HG02759 (cell line): ENCODE measurements at regions not wholly inside any gene's neighbourhood (a gene's known extent, or its start where the extent isn't known, plus 50 kb on each side); places are given as distances from the start of the nearest gene placed in this dataset.
"Not testable (repeated sequence)": the region's sequence is repeated elsewhere in the genome, so short reads cannot be mapped to it uniquely, and the experiment has no call there.

Experiments
- ATAC-seq: cut with Tn5 transposase; IDR thresholded peaks from one replicate; pipeline ENCODE4 v1.9.1; 2021; ENCODE audit warnings: mild to moderate bottlenecking, moderate library complexity; ENCODE audit not compliant: unreplicated experiment

- no peak for ATAC-seq
Measured at GRCh38 chr2:124967325-124967724, 942.2 kb downstream of the CNTNAP5 start.

- ATAC-seq: no peak
Measured at GRCh38 chr2:124970030-124970429, 944.9 kb downstream of the CNTNAP5 start.

- no peak for ATAC-seq
Measured at GRCh38 chr2:124973396-124973795, 948.3 kb downstream of the CNTNAP5 start.

- ATAC-seq: no peak
Measured at GRCh38 chr2:124975224-124975623, 950.1 kb downstream of the CNTNAP5 start.

GRCh38 chr2:124975648-124976047 lies 950.6 kb downstream of the CNTNAP5 start:
- no peak for ATAC-seq

- no peak for ATAC-seq
Measured at GRCh38 chr2:124978597-124978996, 953.5 kb downstream of the CNTNAP5 start.

GRCh38 chr2:124983595-124983994 lies 958.5 kb downstream of the CNTNAP5 start:
- ATAC-seq: no peak

- ATAC-seq: no peak
Measured at GRCh38 chr2:124985270-124985669, 960.2 kb downstream of the CNTNAP5 start.

GRCh38 chr2:124986136-124986535 lies 961.0 kb downstream of the CNTNAP5 start:
- no peak for ATAC-seq

- ATAC-seq: not testable (repeated sequence)
Measured at GRCh38 chr2:124986870-124987269, 961.8 kb downstream of the CNTNAP5 start.

- ATAC-seq: not testable (repeated sequence)
Measured at GRCh38 chr2:124987436-124987835, 962.3 kb downstream of the CNTNAP5 start.

GRCh38 chr2:124988111-124988510 lies 963.0 kb downstream of the CNTNAP5 start:
- ATAC-seq: no peak

- no peak for ATAC-seq
Measured at GRCh38 chr2:124988794-124989193, 963.7 kb downstream of the CNTNAP5 start.

- no peak for ATAC-seq
Measured at GRCh38 chr2:124993809-124994208, 968.7 kb downstream of the CNTNAP5 start.

GRCh38 chr2:124995185-124995912 lies 970.3 kb downstream of the CNTNAP5 start:
- no peak for ATAC-seq

GRCh38 chr2:124996406-124996805 lies 971.3 kb downstream of the CNTNAP5 start:
- no peak for ATAC-seq

GRCh38 chr2:124999906-125000305 lies 974.8 kb downstream of the CNTNAP5 start:
- no peak for ATAC-seq

- ATAC-seq: no peak
Measured at GRCh38 chr2:125004106-125004800, 979.2 kb downstream of the CNTNAP5 start.

- no peak for ATAC-seq
Measured at GRCh38 chr2:125006676-125007075, 981.6 kb downstream of the CNTNAP5 start.

GRCh38 chr2:125028721-125029120 lies 1003.6 kb downstream of the CNTNAP5 start:
- not testable (repeated sequence) for ATAC-seq

GRCh38 chr2:125033871-125034270 lies 1008.8 kb downstream of the CNTNAP5 start:
- no peak for ATAC-seq

GRCh38 chr2:125037135-125037653 lies 1012.1 kb downstream of the CNTNAP5 start:
- ATAC-seq: no peak
